Endothelial cell of umbilical vein (primary cell): ENCODE measurements at regions not wholly inside any gene's neighbourhood (a gene's known extent, or its start where the extent isn't known, plus 50 kb on each side); places are given as distances from the start of the nearest gene placed in this dataset.

Source experiments
- EZH2 ChIP-seq: IDR thresholded peaks from 2 replicates; pipeline ENCODE4 v1.6.1; 2012; ENCODE audit warnings: borderline replicate concordance, low read depth, mild to moderate bottlenecking, moderate library complexity, low read length, inconsistent platforms; ENCODE audit not compliant: severe bottlenecking
- FOS ChIP-seq: IDR thresholded peaks from 2 replicates; pipeline ENCODE4 v1.6.1; 2011; ENCODE audit warnings: mild to moderate bottlenecking, low read length, moderate library complexity, borderline replicate concordance; ENCODE audit not compliant: insufficient read depth
- JUN ChIP-seq: IDR thresholded peaks from 2 replicates; pipeline ENCODE4 v1.6.1; 2011; ENCODE audit warnings: borderline replicate concordance, low read depth; ENCODE audit not compliant: insufficient read length, insufficient read depth
- POLR2A ChIP-seq: IDR thresholded peaks from 2 replicates; pipeline ENCODE4 v1.6.1; 2012; ENCODE audit warnings: low read depth, mild to moderate bottlenecking, control low read depth, low read length
- POLR2AphosphoS5 ChIP-seq: IDR thresholded peaks from 2 replicates; pipeline ENCODE4 v1.6.1; 2012; ENCODE audit warnings: low read depth, mild to moderate bottlenecking, control low read depth, low read length, moderate library complexity; ENCODE audit not compliant: insufficient read depth
- TF ChIP-seq, protein P1 (sequence below), 2 donors: IDR thresholded peaks; 1 replicate in 1 of 2; 2 replicates in 1 of 2; pipeline ENCODE4 v1.5.1; 2011; ENCODE audit warnings: low read length in 2 of 2, mild to moderate bottlenecking in 2 of 2, moderate library complexity in 2 of 2, control low read depth in 1 of 2, inconsistent platforms in 1 of 2, low read depth in 1 of 2; ENCODE audit not compliant: insufficient read depth in 1 of 2; ENCODE audit errors: extremely low read depth in 1 of 2
- TF ChIP-seq, protein P2 (sequence below): IDR thresholded peaks from 2 replicates; pipeline ENCODE4 v1.6.1; 2011; ENCODE audit not compliant: insufficient read depth, insufficient read length

DNA sequence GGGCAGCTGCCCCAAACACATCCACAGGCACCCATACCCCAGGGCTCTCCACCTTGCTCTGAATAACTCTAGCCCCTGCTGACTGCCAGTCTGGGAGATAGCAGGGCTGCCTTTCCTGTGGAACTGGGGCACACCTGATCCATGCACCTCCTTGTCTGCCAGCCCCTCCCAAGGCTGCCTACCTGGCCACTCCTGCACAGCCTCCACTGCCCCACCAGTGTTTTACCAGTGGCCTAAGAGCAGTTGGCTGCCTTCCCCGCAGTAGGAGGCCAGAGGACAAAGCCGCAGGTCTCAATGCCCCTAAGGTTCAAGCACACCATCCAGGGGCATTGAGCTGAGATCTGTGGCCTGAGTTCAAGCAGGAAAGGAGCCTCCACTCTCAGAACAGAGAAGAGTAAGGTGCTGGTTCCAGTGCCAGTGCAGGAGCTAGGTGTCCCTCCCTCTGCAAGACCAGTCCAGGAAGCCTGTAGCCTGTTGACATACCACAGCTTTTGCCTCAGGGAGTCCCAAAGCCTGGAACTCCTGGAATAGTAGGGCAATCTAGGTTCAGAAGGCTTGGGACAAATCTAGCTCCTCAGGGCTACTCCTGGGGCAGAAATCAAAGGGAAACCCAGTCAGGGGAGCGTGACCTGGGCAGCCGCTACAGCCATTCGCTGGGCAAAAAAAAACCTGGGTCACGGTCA, 514.5 kb upstream of the PTGER4 start:
- TF ChIP-seq, protein P1, sequence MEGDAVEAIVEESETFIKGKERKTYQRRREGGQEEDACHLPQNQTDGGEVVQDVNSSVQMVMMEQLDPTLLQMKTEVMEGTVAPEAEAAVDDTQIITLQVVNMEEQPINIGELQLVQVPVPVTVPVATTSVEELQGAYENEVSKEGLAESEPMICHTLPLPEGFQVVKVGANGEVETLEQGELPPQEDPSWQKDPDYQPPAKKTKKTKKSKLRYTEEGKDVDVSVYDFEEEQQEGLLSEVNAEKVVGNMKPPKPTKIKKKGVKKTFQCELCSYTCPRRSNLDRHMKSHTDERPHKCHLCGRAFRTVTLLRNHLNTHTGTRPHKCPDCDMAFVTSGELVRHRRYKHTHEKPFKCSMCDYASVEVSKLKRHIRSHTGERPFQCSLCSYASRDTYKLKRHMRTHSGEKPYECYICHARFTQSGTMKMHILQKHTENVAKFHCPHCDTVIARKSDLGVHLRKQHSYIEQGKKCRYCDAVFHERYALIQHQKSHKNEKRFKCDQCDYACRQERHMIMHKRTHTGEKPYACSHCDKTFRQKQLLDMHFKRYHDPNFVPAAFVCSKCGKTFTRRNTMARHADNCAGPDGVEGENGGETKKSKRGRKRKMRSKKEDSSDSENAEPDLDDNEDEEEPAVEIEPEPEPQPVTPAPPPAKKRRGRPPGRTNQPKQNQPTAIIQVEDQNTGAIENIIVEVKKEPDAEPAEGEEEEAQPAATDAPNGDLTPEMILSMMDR (IDR thresholded peaks at IDR 0.05; ENCODE audit: extremely low read depth in 1 of 2, insufficient read depth in 1 of 2, low read depth in 1 of 2, low read length in 2 of 2) = no peak
- TF ChIP-seq, protein P2, sequence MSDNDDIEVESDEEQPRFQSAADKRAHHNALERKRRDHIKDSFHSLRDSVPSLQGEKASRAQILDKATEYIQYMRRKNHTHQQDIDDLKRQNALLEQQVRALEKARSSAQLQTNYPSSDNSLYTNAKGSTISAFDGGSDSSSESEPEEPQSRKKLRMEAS = no peak
- TF ChIP-seq EZH2 (no peak), POLR2A (no peak), FOS (no peak), JUN (no peak), POLR2AphosphoS5 (no peak)
